ENCODE measurements at regions not wholly inside any gene's neighbourhood (a gene's known extent, or its start where the extent isn't known, plus 50 kb on each side); places are given as distances from the start of the nearest gene placed in this dataset.
"Not testable (repeated sequence)": the region's sequence is repeated elsewhere in the genome, so short reads cannot be mapped to it uniquely, and the experiment has no call there.

GRCh38 chr2:14998546-14998945 is 366.0 kb downstream of the LRATD1 start:
- no peaks in the 10 kb centered on the region for H3K27me3 ChIP-seq (ENCODE audit: control insufficient read depth, insufficient read depth, low read length)
- no peaks in the 10 kb centered on the region for H3K36me3 ChIP-seq (ENCODE audit: control insufficient read depth, insufficient read depth, low read length)
- WGBS (ENCODE audit: insufficient coverage, low lambda C conversion rate): no CpG with 5 or more reads among the region's 3 CpGs
- no peak overlapping the region for H3K4me3 ChIP-seq (ENCODE audit: low read length)
- H3K9me3 ChIP-seq (ENCODE audit: control insufficient read depth, low read depth, low read length): no peaks in the 10 kb centered on the region
- no peak for DNase-seq
- H3K27ac ChIP-seq (ENCODE audit: low read length): no peak overlapping the region
- no peaks in the 10 kb centered on the region for H3K4me1 ChIP-seq (ENCODE audit: control insufficient read depth, insufficient read depth, low read length)

- DNase-seq: no peak
- WGBS (ENCODE audit: insufficient coverage, low lambda C conversion rate): 100% methylated on average over 2 of the region's 7 CpGs
Measured at GRCh38 chr2:14999114-14999661, 366.7 kb downstream of the LRATD1 start.

GRCh38 chr2:15002519-15002918 is 370.0 kb downstream of the LRATD1 start:
- not testable (repeated sequence) for H3K27me3 ChIP-seq (ENCODE audit: control insufficient read depth, insufficient read depth, low read length); H3K9me3 ChIP-seq (ENCODE audit: control insufficient read depth, low read depth, low read length); H3K27ac ChIP-seq (ENCODE audit: low read length); DNase-seq; H3K4me3 ChIP-seq (ENCODE audit: low read length); H3K36me3 ChIP-seq (ENCODE audit: control insufficient read depth, insufficient read depth, low read length); H3K4me1 ChIP-seq (ENCODE audit: control insufficient read depth, insufficient read depth, low read length)
- no CpG with 5 or more reads among the region's 26 CpGs for WGBS (ENCODE audit: insufficient coverage, low lambda C conversion rate)

More at GRCh38 chr2:14999114-14999661, 366.7 kb downstream of the LRATD1 start:
- no peaks in the 10 kb centered on the region for H3K27me3 ChIP-seq (ENCODE audit: control insufficient read depth, insufficient read depth, low read length)
- H3K9me3 ChIP-seq (ENCODE audit: control insufficient read depth, low read depth, low read length): no peaks in the 10 kb centered on the region
- no peak overlapping the region for H3K4me3 ChIP-seq (ENCODE audit: low read length)
- H3K27ac ChIP-seq (ENCODE audit: low read length): no peak overlapping the region
- no peaks in the 10 kb centered on the region for H3K36me3 ChIP-seq (ENCODE audit: control insufficient read depth, insufficient read depth, low read length)
- H3K4me1 ChIP-seq (ENCODE audit: control insufficient read depth, insufficient read depth, low read length): no peaks in the 10 kb centered on the region

- Histone ChIP-seq H3K9me3 (ENCODE audit: control insufficient read depth, low read depth, low read length) (peaks cover 4% of the 10 kb centered on the region), H3K36me3 (ENCODE audit: control insufficient read depth, insufficient read depth, low read length) (no peaks in the 10 kb centered on the region), H3K4me3 (ENCODE audit: low read length) (no peak overlapping the region), H3K27me3 (ENCODE audit: control insufficient read depth, insufficient read depth, low read length) (no peaks in the 10 kb centered on the region), H3K27ac (ENCODE audit: low read length) (no peak overlapping the region), H3K4me1 (ENCODE audit: control insufficient read depth, insufficient read depth, low read length) (no peaks in the 10 kb centered on the region)
- 79% methylated on average over 2 of the region's 2 CpGs for WGBS (ENCODE audit: insufficient coverage, low lambda C conversion rate)
- DNase-seq: no peak
Measured at GRCh38 chr2:15006667-15007066, 374.1 kb downstream of the LRATD1 start.

GRCh38 chr2:15009681-15010080 is 377.2 kb downstream of the LRATD1 start:
- H3K27me3 ChIP-seq (ENCODE audit: control insufficient read depth, insufficient read depth, low read length): no peaks in the 10 kb centered on the region
- WGBS (ENCODE audit: insufficient coverage, low lambda C conversion rate): 83% methylated on average over 1 of the region's 4 CpGs
- no peaks in the 10 kb centered on the region for H3K4me1 ChIP-seq (ENCODE audit: control insufficient read depth, insufficient read depth, low read length)
- no peak for DNase-seq
- H3K36me3 ChIP-seq (ENCODE audit: control insufficient read depth, insufficient read depth, low read length): no peaks in the 10 kb centered on the region
- H3K27ac ChIP-seq (ENCODE audit: low read length): no peak overlapping the region
- H3K4me3 ChIP-seq (ENCODE audit: low read length): no peak overlapping the region
- H3K9me3 ChIP-seq (ENCODE audit: control insufficient read depth, low read depth, low read length): peaks cover 4% of the 10 kb centered on the region

- Histone ChIP-seq H3K4me3 (ENCODE audit: low read length) (no peak overlapping the region), H3K9me3 (ENCODE audit: control insufficient read depth, low read depth, low read length) (peaks cover 4% of the 10 kb centered on the region), H3K4me1 (ENCODE audit: control insufficient read depth, insufficient read depth, low read length) (no peaks in the 10 kb centered on the region), H3K27me3 (ENCODE audit: control insufficient read depth, insufficient read depth, low read length) (no peaks in the 10 kb centered on the region), H3K36me3 (ENCODE audit: control insufficient read depth, insufficient read depth, low read length) (no peaks in the 10 kb centered on the region), H3K27ac (ENCODE audit: low read length) (no peak overlapping the region)
- 100% methylated on average over 1 of the region's 1 CpG for WGBS (ENCODE audit: insufficient coverage, low lambda C conversion rate)
- no peak for DNase-seq
Measured at GRCh38 chr2:15010346-15010745, 377.8 kb downstream of the LRATD1 start.

GRCh38 chr2:15018814-15019213 is 386.3 kb downstream of the LRATD1 start:
- no peaks in the 10 kb centered on the region for H3K27me3 ChIP-seq (ENCODE audit: control insufficient read depth, insufficient read depth, low read length)
- H3K4me1 ChIP-seq (ENCODE audit: control insufficient read depth, insufficient read depth, low read length): no peaks in the 10 kb centered on the region
- no peak for DNase-seq
- H3K36me3 ChIP-seq (ENCODE audit: control insufficient read depth, insufficient read depth, low read length): no peaks in the 10 kb centered on the region
- WGBS (ENCODE audit: insufficient coverage, low lambda C conversion rate): 100% methylated on average over 1 of the region's 1 CpG
- H3K4me3 ChIP-seq (ENCODE audit: low read length): no peak overlapping the region
- no peak overlapping the region for H3K27ac ChIP-seq (ENCODE audit: low read length)
- no peaks in the 10 kb centered on the region for H3K9me3 ChIP-seq (ENCODE audit: control insufficient read depth, low read depth, low read length)

- 82% methylated on average over 1 of the region's 1 CpG for WGBS (ENCODE audit: insufficient coverage, low lambda C conversion rate)
- DNase-seq: no peak
- Histone ChIP-seq H3K36me3 (ENCODE audit: control insufficient read depth, insufficient read depth, low read length) (no peaks in the 10 kb centered on the region), H3K4me1 (ENCODE audit: control insufficient read depth, insufficient read depth, low read length) (no peaks in the 10 kb centered on the region), H3K27ac (ENCODE audit: low read length) (no peak overlapping the region), H3K27me3 (ENCODE audit: control insufficient read depth, insufficient read depth, low read length) (no peaks in the 10 kb centered on the region), H3K4me3 (ENCODE audit: low read length) (no peak overlapping the region), H3K9me3 (ENCODE audit: control insufficient read depth, low read depth, low read length) (no peaks in the 10 kb centered on the region)
Measured at GRCh38 chr2:15023221-15023620, 390.7 kb downstream of the LRATD1 start.

- no CpG with 5 or more reads among the region's 2 CpGs for WGBS (ENCODE audit: insufficient coverage, low lambda C conversion rate)
- Histone ChIP-seq H3K4me3 (ENCODE audit: low read length) (no peak overlapping the region), H3K9me3 (ENCODE audit: control insufficient read depth, low read depth, low read length) (no peaks in the 10 kb centered on the region), H3K27me3 (ENCODE audit: control insufficient read depth, insufficient read depth, low read length) (no peaks in the 10 kb centered on the region), H3K4me1 (ENCODE audit: control insufficient read depth, insufficient read depth, low read length) (no peaks in the 10 kb centered on the region), H3K27ac (ENCODE audit: low read length) (no peak overlapping the region), H3K36me3 (ENCODE audit: control insufficient read depth, insufficient read depth, low read length) (no peaks in the 10 kb centered on the region)
- DNase-seq: no peak
Measured at GRCh38 chr2:15028406-15028805, 395.9 kb downstream of the LRATD1 start.

GRCh38 chr2:15031745-15032240 is 399.3 kb downstream of the LRATD1 start:
- no peak overlapping the region for H3K4me3 ChIP-seq (ENCODE audit: low read length)
- H3K27me3 ChIP-seq (ENCODE audit: control insufficient read depth, insufficient read depth, low read length): no peaks in the 10 kb centered on the region
- no peak overlapping the region for H3K27ac ChIP-seq (ENCODE audit: low read length)
- no peaks in the 10 kb centered on the region for H3K9me3 ChIP-seq (ENCODE audit: control insufficient read depth, low read depth, low read length)
- DNase-seq: no peak
- H3K36me3 ChIP-seq (ENCODE audit: control insufficient read depth, insufficient read depth, low read length): no peaks in the 10 kb centered on the region
- H3K4me1 ChIP-seq (ENCODE audit: control insufficient read depth, insufficient read depth, low read length): no peaks in the 10 kb centered on the region
- no CpG with 5 or more reads among the region's 4 CpGs for WGBS (ENCODE audit: insufficient coverage, low lambda C conversion rate)

- Histone ChIP-seq H3K9me3 (ENCODE audit: control insufficient read depth, low read depth, low read length) (no peaks in the 10 kb centered on the region), H3K36me3 (ENCODE audit: control insufficient read depth, insufficient read depth, low read length) (no peaks in the 10 kb centered on the region), H3K4me3 (ENCODE audit: low read length) (no peak overlapping the region), H3K27me3 (ENCODE audit: control insufficient read depth, insufficient read depth, low read length) (no peaks in the 10 kb centered on the region), H3K4me1 (ENCODE audit: control insufficient read depth, insufficient read depth, low read length) (no peaks in the 10 kb centered on the region), H3K27ac (ENCODE audit: low read length) (no peak overlapping the region)
- no peak for DNase-seq
- no CpG with 5 or more reads among the region's 2 CpGs for WGBS (ENCODE audit: insufficient coverage, low lambda C conversion rate)
Measured at GRCh38 chr2:15034246-15034645, 401.7 kb downstream of the LRATD1 start.
